ENCODE measurements at regions not wholly inside any gene's neighbourhood (a gene's known extent, or its start where the extent isn't known, plus 50 kb on each side); places are given as distances from the start of the nearest gene placed in this dataset.
"Not testable (repeated sequence)": the region's sequence is repeated elsewhere in the genome, so short reads cannot be mapped to it uniquely, and the experiment has no call there.

GRCh38 chr4:188377816-188378215 lies 238.6 kb downstream of the TRIML1 start:
- no peak for DNase-seq (ENCODE audit: low read depth)

- DNase-seq (ENCODE audit: low read depth): no peak
Observed at GRCh38 chr4:188383180-188383579, 243.9 kb downstream of the TRIML1 start.

GRCh38 chr4:188387179-188387791 lies 248.0 kb downstream of the TRIML1 start:
- no peak for DNase-seq (ENCODE audit: low read depth)

- DNase-seq (ENCODE audit: low read depth): not testable (repeated sequence)
Observed at GRCh38 chr4:188391349-188391748, 252.1 kb downstream of the TRIML1 start.

GRCh38 chr4:188396037-188396436 lies 256.8 kb downstream of the TRIML1 start:
- no peak for DNase-seq (ENCODE audit: low read depth)

- DNase-seq (ENCODE audit: low read depth): no peak
Observed at GRCh38 chr4:188399834-188400233, 260.6 kb downstream of the TRIML1 start.

- no peak for DNase-seq (ENCODE audit: low read depth)
Observed at GRCh38 chr4:188400451-188400850, 261.2 kb downstream of the TRIML1 start.

- DNase-seq (ENCODE audit: low read depth): no peak
Observed at GRCh38 chr4:188403272-188403671, 264.0 kb downstream of the TRIML1 start.

GRCh38 chr4:188405071-188405835 lies 266.0 kb downstream of the TRIML1 start:
- DNase-seq (ENCODE audit: low read depth): not testable (repeated sequence)

GRCh38 chr4:188408244-188409030 lies 269.2 kb downstream of the TRIML1 start:
- DNase-seq (ENCODE audit: low read depth): no peak

GRCh38 chr4:188409851-188410250 lies 270.6 kb downstream of the TRIML1 start:
- DNase-seq (ENCODE audit: low read depth): no peak

GRCh38 chr4:188411805-188412204 lies 272.6 kb downstream of the TRIML1 start:
- DNase-seq (ENCODE audit: low read depth): no peak

GRCh38 chr4:188412499-188412898 lies 273.3 kb downstream of the TRIML1 start:
- DNase-seq (ENCODE audit: low read depth): no peak

GRCh38 chr4:188414441-188414840 lies 275.2 kb downstream of the TRIML1 start:
- DNase-seq (ENCODE audit: low read depth): no peak

GRCh38 chr4:188417181-188417580 lies 277.9 kb downstream of the TRIML1 start:
- no peak for DNase-seq (ENCODE audit: low read depth)

- DNase-seq (ENCODE audit: low read depth): no peak
Observed at GRCh38 chr4:188423039-188423438, 283.8 kb downstream of the TRIML1 start.

GRCh38 chr4:188428935-188429334 lies 289.7 kb downstream of the TRIML1 start:
- no peak for DNase-seq (ENCODE audit: low read depth)

- DNase-seq (ENCODE audit: low read depth): no peak
Observed at GRCh38 chr4:188429965-188430364, 290.7 kb downstream of the TRIML1 start.

GRCh38 chr4:188430384-188430783 lies 291.1 kb downstream of the TRIML1 start:
- DNase-seq (ENCODE audit: low read depth): no peak

GRCh38 chr4:188432328-188432727 lies 293.1 kb downstream of the TRIML1 start:
- DNase-seq (ENCODE audit: low read depth): no peak

GRCh38 chr4:188433741-188434315 lies 294.6 kb downstream of the TRIML1 start:
- DNase-seq (ENCODE audit: low read depth): no peak

GRCh38 chr4:188434643-188435042 lies 295.4 kb downstream of the TRIML1 start:
- no peak for DNase-seq (ENCODE audit: low read depth)

GRCh38 chr4:188435381-188435780 lies 296.1 kb downstream of the TRIML1 start:
- no peak for DNase-seq (ENCODE audit: low read depth)
